ENCODE measurements at regions not wholly inside any gene's neighbourhood (a gene's known extent, or its start where the extent isn't known, plus 50 kb on each side); places are given as distances from the start of the nearest gene placed in this dataset.

DNA sequence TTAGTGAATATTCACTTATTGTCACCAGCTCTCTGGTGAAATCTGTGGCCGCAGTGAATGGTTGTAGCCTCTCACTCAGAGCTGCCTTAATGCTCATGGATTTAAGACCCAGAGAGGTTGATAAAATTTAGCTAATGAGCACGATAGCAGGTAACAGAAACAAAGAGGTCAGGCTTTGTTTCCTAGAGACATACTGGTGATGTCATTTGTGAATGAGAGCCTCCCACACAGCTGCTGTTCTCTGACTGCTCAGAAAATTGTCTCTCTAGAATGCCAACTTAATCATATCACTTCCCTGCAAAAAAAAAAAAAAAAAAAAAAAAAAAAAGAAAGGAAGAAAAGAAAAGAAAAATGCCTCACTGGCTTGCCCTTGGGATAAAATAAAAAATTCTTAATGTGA lies 411.7 kb upstream of the MYT1L start:
- no peak for TF ChIP-seq CREB1 (IDR thresholded peaks at IDR 0.05; ENCODE audit: low read depth)
- TF ChIP-seq HDAC6 (IDR thresholded peaks at IDR 0.05; ENCODE audit: unreplicated experiment), result no peak
- TF ChIP-seq, protein P1, sequence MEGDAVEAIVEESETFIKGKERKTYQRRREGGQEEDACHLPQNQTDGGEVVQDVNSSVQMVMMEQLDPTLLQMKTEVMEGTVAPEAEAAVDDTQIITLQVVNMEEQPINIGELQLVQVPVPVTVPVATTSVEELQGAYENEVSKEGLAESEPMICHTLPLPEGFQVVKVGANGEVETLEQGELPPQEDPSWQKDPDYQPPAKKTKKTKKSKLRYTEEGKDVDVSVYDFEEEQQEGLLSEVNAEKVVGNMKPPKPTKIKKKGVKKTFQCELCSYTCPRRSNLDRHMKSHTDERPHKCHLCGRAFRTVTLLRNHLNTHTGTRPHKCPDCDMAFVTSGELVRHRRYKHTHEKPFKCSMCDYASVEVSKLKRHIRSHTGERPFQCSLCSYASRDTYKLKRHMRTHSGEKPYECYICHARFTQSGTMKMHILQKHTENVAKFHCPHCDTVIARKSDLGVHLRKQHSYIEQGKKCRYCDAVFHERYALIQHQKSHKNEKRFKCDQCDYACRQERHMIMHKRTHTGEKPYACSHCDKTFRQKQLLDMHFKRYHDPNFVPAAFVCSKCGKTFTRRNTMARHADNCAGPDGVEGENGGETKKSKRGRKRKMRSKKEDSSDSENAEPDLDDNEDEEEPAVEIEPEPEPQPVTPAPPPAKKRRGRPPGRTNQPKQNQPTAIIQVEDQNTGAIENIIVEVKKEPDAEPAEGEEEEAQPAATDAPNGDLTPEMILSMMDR (IDR thresholded peaks at IDR 0.05 in 2 of 3, conservative IDR thresholded peaks at IDR 0.05 in 1 of 3; ENCODE audit: control insufficient read depth in 2 of 3, extremely low read depth in 1 of 3, insufficient read depth in 1 of 3, low read depth in 3 of 3, low read length in 3 of 3), result no peak
- TF ChIP-seq MXI1 (IDR thresholded peaks at IDR 0.05; ENCODE audit: low read depth, low read length), result no peak
- no peak for TF ChIP-seq ZNF217 (IDR thresholded peaks at IDR 0.05)
- TF ChIP-seq SUZ12 (IDR thresholded peaks at IDR 0.05; ENCODE audit: unreplicated experiment), result no peak
- no peak for TF ChIP-seq POLR2A (IDR thresholded peaks at IDR 0.05; ENCODE audit: low read depth, low read length)

Measured in GM12878 (cell line).